CD4-positive, alpha-beta T cell (primary cell): ENCODE measurements at regions not wholly inside any gene's neighbourhood (a gene's known extent, or its start where the extent isn't known, plus 50 kb on each side); places are given as distances from the start of the nearest gene placed in this dataset.

ENCODE experiments used
- ATAC-seq: fragments of 200-7000 bp; cut with Tn5 transposase; one replicate; pipeline ENCODE4 v1.10.0; 2022; ENCODE audit warnings: mild to moderate bottlenecking; ENCODE audit not compliant: poor library complexity
- CTCF ChIA-PET: fragments of 350-600 bp; sonication (Branson Sonifier 250); formaldehyde crosslinking; loops from one replicate; lab custom pipeline; 2021; ENCODE audit warnings: antibody characterized with exemption, inconsistent platforms; lab: Charles Lee
- POLR2A ChIA-PET: fragments of 350-600 bp; sonication (Branson Sonifier 250); formaldehyde crosslinking; loops from one replicate; lab custom pipeline; 2021; ENCODE audit warnings: antibody characterized with exemption, inconsistent platforms; lab: Charles Lee
- DNase-seq, 14 experiments: peaks; one replicate each; pipeline ENCODE4 v3.0.0-alpha.2; 2013 to 2020; ENCODE audit warnings: mixed read lengths in 2 of 14
- H3K27ac ChIP-seq, 2 donors: one replicate each; pipeline versions ENCODE4 v1.5.1 to v1.7.0; 2013; ENCODE audit warnings: low read length in 2 of 2, low read depth in 1 of 2, mild to moderate bottlenecking in 1 of 2
- H3K27me3 ChIP-seq, 2 experiments: 1 replicate in 1 of 2; 2 replicates in 1 of 2; pipeline versions ENCODE4 v1.6.1 to v1.7.0; 2013; ENCODE audit warnings: low read length in 2 of 2, control low read depth in 1 of 2, mild to moderate bottlenecking in 1 of 2, moderate library complexity in 1 of 2; ENCODE audit not compliant: insufficient read depth in 2 of 2, control insufficient read depth in 1 of 2
- H3K36me3 ChIP-seq: one replicate; pipeline ENCODE4 v1.6.1; 2013; ENCODE audit warnings: low read length, control low read depth; ENCODE audit not compliant: insufficient read depth
- H3K4me1 ChIP-seq: one replicate; pipeline ENCODE4 v1.6.1; 2013; ENCODE audit warnings: low read length, control low read depth; ENCODE audit not compliant: insufficient read depth
- H3K4me3 ChIP-seq: one replicate; pipeline ENCODE4 v1.5.1; 2013; ENCODE audit warnings: mild to moderate bottlenecking, low read length, moderate library complexity
- H3K9me3 ChIP-seq, 2 experiments: 1 replicate in 1 of 2; 2 replicates in 1 of 2; pipeline versions ENCODE4 v1.6.1 to v1.7.0; 2013; ENCODE audit warnings: low read length in 2 of 2, mild to moderate bottlenecking in 2 of 2, control low read depth in 1 of 2, moderate library complexity in 1 of 2; ENCODE audit not compliant: control insufficient read depth in 1 of 2, insufficient read depth in 1 of 2
- H3K27ac Mint-ChIP-seq: one replicate; pipeline ENCODE4 v1.8.0; 2020; ENCODE audit warnings: mixed read lengths
- H3K27me3 Mint-ChIP-seq: one replicate; pipeline ENCODE4 v1.8.0; 2021; ENCODE audit warnings: mixed read lengths
- H3K36me3 Mint-ChIP-seq: one replicate; pipeline ENCODE4 v1.8.0; 2021; ENCODE audit warnings: low read depth, mixed read lengths
- H3K4me1 Mint-ChIP-seq: one replicate; pipeline ENCODE4 v1.8.0; 2021; ENCODE audit warnings: low read depth, mixed read lengths
- H3K4me3 Mint-ChIP-seq: one replicate; pipeline ENCODE4 v1.8.0; 2020; ENCODE audit warnings: mild to moderate bottlenecking, mixed read lengths
- H3K9me3 Mint-ChIP-seq: one replicate; pipeline ENCODE4 v1.8.0; 2020; ENCODE audit warnings: mixed read lengths
- intact Hi-C, 2 experiments: fragments of 100-400 bp; cut with DNase I in 1 of 2; cut with micrococcal nuclease in 1 of 2; formaldehyde crosslinking; loops; one replicate each; pipeline versions ENCODE4 v1.15.1 to v1.9.0; 2023 to 2025; cut with DNase I, micrococcal nuclease
- TF ChIP-seq, protein P1 (sequence below): fragments of 200-600 bp; IDR thresholded peaks from one replicate; pipeline ENCODE4 v1.8.0; 2022; ENCODE audit warnings: antibody characterized with exemption, mild to moderate bottlenecking

DNA sequence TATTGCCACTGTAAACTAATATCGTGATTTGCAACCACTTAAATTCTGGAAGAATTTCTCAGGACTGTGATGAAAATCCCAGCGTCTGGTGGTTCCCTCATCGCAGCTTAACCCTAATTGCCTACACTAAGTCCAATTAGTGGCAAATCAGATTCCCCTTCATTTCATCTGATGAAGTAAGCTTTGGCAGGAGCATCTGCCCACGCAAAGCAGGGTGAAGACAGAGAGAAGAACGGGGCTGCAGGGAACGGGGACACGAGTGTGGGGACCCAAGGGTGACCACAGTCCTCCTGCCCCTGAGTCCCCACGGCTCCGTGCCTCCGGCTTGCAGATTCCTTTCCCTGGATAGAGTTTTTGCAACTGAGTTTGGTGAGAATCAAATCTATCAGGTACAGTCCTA is 159.5 kb downstream of the LY86 start:
- TF ChIP-seq, protein P1, sequence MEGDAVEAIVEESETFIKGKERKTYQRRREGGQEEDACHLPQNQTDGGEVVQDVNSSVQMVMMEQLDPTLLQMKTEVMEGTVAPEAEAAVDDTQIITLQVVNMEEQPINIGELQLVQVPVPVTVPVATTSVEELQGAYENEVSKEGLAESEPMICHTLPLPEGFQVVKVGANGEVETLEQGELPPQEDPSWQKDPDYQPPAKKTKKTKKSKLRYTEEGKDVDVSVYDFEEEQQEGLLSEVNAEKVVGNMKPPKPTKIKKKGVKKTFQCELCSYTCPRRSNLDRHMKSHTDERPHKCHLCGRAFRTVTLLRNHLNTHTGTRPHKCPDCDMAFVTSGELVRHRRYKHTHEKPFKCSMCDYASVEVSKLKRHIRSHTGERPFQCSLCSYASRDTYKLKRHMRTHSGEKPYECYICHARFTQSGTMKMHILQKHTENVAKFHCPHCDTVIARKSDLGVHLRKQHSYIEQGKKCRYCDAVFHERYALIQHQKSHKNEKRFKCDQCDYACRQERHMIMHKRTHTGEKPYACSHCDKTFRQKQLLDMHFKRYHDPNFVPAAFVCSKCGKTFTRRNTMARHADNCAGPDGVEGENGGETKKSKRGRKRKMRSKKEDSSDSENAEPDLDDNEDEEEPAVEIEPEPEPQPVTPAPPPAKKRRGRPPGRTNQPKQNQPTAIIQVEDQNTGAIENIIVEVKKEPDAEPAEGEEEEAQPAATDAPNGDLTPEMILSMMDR, result no peak
- DNase-seq, result no peak
- Histone ChIP-seq H3K9me3 (no peaks in the 10 kb centered on the region), H3K27me3 (no peaks in the 10 kb centered on the region), H3K4me1 (peaks cover 22% of the 10 kb centered on the region), H3K27ac (no peak overlapping the region), H3K4me3 (no peak overlapping the region), H3K36me3 (no peaks in the 10 kb centered on the region)
- H3K27ac Mint-ChIP-seq, result no peak overlapping the region
- no peaks in the 10 kb centered on the region for H3K9me3 Mint-ChIP-seq
- intact Hi-C loops, result no loop called here
- H3K36me3 Mint-ChIP-seq, result no peaks in the 10 kb centered on the region
- CTCF ChIA-PET, result no interaction called here
- no peak for ATAC-seq
- H3K27me3 Mint-ChIP-seq, result no peaks in the 10 kb centered on the region
- POLR2A ChIA-PET, result no interaction called here
- H3K4me3 Mint-ChIP-seq, result no peak overlapping the region
- peaks cover 28% of the 10 kb centered on the region for H3K4me1 Mint-ChIP-seq

DNA sequence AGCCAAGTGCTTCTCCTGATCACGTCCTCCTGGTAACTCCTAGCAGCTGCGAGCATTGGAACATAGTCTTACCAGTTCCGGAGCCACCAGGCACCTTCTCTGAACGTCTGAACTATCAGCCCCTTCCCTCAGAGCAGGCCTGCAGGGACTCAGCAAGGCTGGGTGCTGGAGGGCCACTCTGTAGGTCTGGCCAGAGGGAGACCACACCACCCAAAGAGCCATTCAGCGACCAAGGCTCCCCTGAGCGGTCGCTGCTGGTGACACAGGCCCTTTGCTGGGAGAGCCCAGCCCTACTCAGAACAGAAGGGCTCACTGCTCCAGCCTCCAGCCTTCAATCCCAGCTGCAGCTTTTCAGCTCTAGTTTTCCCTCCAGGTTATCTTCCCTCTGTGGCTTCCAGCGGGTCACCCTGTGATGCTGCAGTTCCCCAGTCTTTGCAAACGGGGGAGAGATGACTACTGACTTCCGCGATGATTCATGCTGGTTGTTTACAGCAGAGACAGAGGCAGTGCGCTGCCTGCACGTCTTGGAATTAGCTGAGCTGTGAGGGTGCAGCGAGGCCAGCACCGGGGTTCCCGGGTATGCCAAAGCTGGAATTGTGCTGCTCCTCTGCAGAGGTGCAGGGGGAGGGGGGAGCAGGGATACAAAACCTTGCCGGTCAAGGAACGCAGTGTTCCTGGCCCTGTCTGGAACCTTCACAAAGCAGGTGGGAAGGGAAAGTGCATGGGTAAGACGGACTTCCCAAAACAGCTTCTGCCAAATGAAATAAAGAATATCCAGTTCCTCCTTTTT is 161.4 kb downstream of the LY86 start:
- H3K27ac Mint-ChIP-seq, result peak overlapping the region; percentile 82
- CTCF ChIA-PET, result interaction anchor here (0.7 kb wide), 1 partner anchor 9 kb away, joined by 3 read pairs; no protein-coding TSS in a partner anchor
- peak in 11 of 14 experiments; percentile 5 to 65 (median 33) for DNase-seq

DNA sequence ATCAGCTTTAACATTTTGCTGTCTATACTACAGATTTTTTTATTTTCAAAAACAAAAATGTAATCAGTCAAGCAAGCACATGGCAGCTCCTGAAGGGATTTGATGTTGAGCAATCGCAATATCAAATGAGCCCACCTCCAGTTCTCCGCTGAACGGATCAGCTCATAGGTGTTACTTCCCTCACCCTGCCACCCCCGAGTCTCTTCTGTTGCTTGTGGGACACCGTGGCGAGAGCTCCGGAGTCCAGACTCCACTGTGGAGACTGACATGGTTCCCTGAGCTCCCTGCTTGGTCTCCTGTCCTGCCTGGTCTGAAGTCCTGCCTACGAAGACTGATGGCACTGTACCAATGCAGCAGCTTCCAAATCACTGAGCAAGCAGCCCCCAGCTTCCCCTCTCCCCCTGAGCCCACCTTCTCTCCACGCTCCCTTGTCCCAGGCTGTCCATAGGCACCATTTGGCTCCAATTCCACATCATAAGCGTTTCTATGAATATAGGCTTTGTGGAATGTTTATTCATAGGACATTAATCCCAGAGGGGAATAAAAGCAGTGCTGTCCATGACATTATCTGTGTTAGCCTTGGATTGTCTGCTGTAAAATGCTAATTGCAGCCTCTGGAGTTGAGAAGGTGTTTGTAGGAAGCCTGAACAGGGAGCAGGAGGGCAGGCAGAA is 162.2 kb downstream of the LY86 start:
- peak overlapping the region; percentile 65 for H3K27ac Mint-ChIP-seq
- H3K4me3 ChIP-seq, result no peak overlapping the region
- H3K36me3 ChIP-seq, result no peaks in the 10 kb centered on the region
- no peaks in the 10 kb centered on the region for H3K36me3 Mint-ChIP-seq
- H3K27me3 Mint-ChIP-seq, result no peaks in the 10 kb centered on the region
- peaks cover 28% of the 10 kb centered on the region for H3K4me1 Mint-ChIP-seq
- H3K9me3 ChIP-seq, result no peaks in the 10 kb centered on the region
- TF ChIP-seq, protein P1, result no peak
- no peak for ATAC-seq
- no peaks in the 10 kb centered on the region for H3K27me3 ChIP-seq
- no peak for DNase-seq
- no peak overlapping the region for H3K27ac ChIP-seq
- no peak overlapping the region for H3K4me3 Mint-ChIP-seq
- intact Hi-C loops, result no loop called here
- CTCF ChIA-PET, result interaction anchor here (0.7 kb wide), 1 partner anchor 9 kb away, joined by 3 read pairs; no protein-coding TSS in a partner anchor
- POLR2A ChIA-PET, result interaction anchor here (0.6 to 0.8 kb wide), 2 partner anchors 92 to 468 kb away, joined by 3 to 4 read pairs; no protein-coding TSS in a partner anchor
- H3K4me1 ChIP-seq, result peaks cover 22% of the 10 kb centered on the region
- H3K9me3 Mint-ChIP-seq, result no peaks in the 10 kb centered on the region

More for the DNA sequence above, 161.4 kb downstream of the LY86 start:
- no peak overlapping the region for H3K4me3 ChIP-seq
- no peaks in the 10 kb centered on the region for H3K36me3 Mint-ChIP-seq
- no peaks in the 10 kb centered on the region for H3K9me3 ChIP-seq
- H3K4me1 Mint-ChIP-seq, result peaks cover 28% of the 10 kb centered on the region
- TF ChIP-seq, protein P1, result no peak
- H3K27me3 Mint-ChIP-seq, result no peaks in the 10 kb centered on the region
- H3K27ac ChIP-seq, result no peak overlapping the region
- ATAC-seq, result peak; percentile 84
- H3K27me3 ChIP-seq, result no peaks in the 10 kb centered on the region
- no peaks in the 10 kb centered on the region for H3K36me3 ChIP-seq
- peaks cover 22% of the 10 kb centered on the region for H3K4me1 ChIP-seq
- H3K9me3 Mint-ChIP-seq, result no peaks in the 10 kb centered on the region
- intact Hi-C loops, result no loop called here
- H3K4me3 Mint-ChIP-seq, result peak overlapping the region; percentile 62
- POLR2A ChIA-PET, result interaction anchor here (0.6 to 0.8 kb wide), 2 partner anchors 91 to 469 kb away, joined by 3 to 4 read pairs; no protein-coding TSS in a partner anchor
